DMS114 treated with DMSO at 0.1 percent for 48 hours (cell line): ENCODE measurements at regions not wholly inside any gene's neighbourhood (a gene's known extent, or its start where the extent isn't known, plus 50 kb on each side); places are given as distances from the start of the nearest gene placed in this dataset.

Source experiments
- DNase-seq: peaks from one replicate; lab custom pipeline; 2025; ENCODE audit not compliant: unreplicated experiment; lab: John Stamatoyannopoulos, UW

DNA sequence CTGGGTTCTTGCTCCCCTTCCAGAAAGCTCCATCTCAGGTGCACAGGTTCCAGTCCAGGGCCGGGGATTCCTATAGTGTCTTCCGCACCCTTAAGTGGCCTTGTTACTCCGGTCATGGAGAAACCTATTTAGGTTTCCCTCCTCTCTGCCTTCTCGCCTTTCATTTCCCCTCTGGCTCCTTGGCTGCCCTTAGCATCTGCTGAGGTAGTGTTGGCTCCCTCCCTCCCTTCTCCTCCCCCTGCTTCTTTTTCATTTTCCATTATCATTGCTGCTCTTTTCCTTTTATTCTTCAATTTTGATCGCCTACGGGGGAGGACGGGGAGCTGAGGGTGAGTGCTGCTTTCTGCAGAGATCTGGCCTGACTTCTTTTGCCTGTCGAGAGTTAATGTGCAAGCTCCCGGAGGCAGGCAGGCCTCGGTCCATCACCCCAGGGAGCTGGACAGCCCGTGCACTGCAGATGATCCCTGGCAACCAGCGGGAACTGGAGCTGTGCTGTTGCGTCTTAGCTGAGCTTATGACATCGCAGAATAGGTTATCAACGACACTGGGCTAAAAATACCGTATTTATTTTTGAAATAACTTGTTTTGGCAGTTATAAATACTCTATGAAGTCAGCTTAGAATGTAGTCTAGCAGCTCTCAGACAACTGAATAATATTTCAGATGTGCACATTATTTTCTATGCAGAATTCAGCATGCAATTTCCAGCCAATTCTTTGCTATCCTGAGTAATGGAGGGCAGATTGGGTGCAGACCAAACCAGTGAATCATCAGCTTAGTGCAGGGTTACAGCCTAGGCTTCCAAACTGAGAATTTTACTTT, 141.9 kb downstream of the SLC4A3 start:
- DNase-seq: no peak

- no peak for DNase-seq
These were observed 144.7 kb downstream of the SLC4A3 start for GRCh38 chr2:219772103-219772635.

GRCh38 chr2:219772697-219773096, 145.3 kb downstream of the SLC4A3 start:
- DNase-seq: no peak

DNA sequence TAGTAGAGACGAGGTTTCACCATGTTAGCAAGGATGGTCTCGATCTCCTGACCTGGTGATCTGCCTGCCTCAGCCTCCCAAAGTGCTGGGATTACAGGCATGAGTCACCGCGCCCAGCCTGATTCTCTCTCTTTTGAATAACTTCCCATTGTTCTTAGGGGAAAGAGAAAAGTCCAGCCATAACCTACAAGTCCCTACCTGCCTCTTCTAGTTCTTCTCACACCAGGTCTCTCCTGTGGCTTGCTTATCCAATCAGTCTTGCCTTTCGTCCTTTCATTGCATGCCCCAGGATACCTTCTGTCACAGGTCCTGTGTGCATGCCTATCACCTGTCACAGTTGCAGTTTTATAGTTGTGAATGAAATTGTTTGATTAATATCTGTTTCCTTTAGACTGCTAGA, 148.1 kb downstream of the SLC4A3 start:
- no peak for DNase-seq

DNA sequence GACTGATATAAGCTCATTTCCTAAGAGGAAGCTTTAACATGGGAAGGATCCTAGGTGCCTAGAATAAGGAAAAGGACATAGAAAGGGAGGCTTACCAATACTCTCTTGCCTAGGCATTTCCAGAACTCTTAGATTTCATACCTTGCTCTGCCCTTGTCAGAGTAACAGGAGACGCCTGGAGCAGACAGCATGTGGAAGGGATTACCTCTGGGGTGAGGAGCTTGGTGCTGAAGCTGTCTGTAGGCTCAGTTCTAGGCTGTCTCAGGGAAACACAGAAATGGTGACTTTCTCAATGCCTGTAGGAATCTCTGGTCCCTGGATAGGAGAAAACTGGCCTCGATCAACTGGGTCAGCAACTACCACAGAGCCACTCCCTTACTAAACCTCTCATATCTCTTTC, 150.0 kb downstream of the SLC4A3 start:
- no peak for DNase-seq

DNA sequence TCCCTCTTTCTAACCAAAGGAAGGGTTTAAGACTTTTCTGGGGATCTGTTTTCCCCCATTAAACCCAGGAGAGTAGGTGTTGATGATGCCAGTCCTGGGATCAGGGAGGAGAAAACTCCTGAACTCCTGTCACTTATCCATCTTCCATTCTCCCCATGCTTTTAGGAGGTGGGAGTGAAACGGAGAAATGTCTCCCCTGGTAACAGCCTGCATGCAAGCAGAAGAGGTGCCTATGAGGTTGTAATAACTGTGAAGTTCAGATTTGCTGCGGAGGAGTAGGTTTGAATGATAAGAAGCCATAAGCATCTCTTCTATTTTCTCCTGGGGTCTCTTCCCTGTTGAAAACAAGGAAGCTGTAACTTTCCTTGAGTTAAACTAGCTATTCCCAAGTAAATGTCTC, 150.8 kb downstream of the SLC4A3 start:
- no peak for DNase-seq

DNA sequence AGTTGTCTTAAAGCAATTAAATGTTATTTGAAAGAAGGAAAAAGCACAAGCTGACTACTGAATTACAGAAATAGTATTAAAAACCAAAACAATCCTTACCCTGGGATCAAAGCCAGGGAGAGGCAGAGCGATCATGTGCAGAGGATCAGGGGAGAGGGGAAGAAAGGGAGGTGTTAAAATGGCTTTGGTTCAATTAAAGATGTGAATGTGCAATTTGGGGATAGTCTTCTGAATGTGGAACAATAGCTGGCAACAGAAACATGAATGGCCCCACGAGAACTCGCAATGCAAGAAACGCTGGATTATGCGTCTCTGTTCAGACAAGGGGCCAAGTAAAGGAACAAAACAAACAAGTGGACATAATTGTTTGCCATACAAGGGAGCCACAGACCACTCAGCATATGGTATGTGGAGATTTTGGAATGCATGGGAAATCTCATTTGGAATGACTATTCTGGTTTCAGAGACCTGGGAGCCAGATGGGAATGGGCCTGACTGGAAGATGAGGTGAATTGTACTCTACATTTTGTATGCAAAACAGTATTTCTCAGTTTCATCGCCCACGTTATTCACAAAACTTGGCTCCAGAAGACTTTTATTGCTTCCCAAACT, 155.4 kb downstream of the SLC4A3 start:
- no peak for DNase-seq

DNA sequence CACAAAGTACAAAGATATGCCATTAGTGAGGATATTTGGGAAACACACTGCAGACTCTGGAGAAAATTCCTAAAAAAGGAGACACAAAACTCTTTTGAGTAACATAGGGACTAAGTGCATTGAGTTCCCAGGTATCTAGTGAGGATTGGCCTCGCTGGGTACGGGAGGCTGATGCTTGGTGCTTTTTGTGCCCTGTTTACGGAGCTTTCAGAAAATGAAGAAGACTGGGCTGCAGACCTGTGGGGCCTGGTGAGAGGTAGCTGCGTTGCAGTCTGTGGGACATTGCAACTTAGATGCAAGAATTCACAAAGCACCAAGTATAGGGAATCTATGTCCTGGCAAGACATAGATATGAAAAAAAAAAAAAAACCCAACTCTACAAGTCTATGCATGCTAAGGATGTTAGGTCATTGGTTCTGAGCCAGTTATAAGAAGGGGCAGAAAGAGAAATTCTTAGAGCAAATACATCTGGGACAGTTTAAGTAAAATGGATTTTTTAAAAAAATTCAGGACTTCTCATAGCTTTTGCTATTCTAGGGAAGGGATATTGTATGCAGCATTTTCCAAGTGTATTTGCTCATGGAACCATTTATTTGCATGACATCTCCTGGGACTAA, 156.0 kb downstream of the SLC4A3 start:
- no peak for DNase-seq

- DNase-seq: no peak
These were observed 156.7 kb downstream of the SLC4A3 start for GRCh38 chr2:219784178-219784577.

GRCh38 chr2:219789476-219789875, 162.0 kb downstream of the SLC4A3 start:
- no peak for DNase-seq

DNA sequence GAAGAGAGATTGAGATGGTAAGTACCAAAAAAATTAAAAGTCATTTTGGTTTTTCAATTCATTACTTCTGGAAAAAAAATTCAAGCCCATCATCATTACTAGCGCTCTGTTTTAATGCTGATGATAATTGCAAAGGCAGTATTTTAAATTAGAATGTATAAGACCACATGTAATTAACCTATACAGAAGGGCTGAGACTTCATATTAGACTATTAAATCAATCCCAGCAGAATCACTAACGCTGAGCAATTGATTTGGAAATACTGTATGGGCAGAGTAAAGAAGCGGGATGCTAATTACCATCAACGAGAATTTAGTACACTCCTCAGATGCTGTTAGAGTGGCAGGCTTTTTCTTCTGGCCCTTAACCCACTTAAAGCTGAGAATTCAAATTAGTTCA, 165.0 kb downstream of the SLC4A3 start:
- DNase-seq: no peak

DNA sequence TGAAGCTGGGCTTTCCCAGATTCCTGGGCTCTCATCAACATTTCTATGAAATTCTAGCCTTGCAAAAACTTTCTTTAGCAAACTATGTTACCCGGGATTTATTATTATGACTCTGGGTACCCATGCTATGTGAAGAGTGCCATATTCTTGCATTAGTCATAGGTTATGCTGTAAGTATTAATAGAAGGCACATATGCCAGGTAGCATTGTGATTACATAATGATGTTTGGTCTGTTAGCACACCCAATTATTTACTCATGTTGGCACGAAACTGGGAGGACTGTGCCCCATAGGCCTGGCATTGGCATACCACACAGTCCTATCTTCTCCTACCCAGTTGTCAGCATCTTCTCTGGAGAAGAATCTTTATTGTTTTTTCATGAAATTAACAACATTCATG, 171.0 kb downstream of the SLC4A3 start:
- DNase-seq: no peak

GRCh38 chr2:219803294-219803693, 175.9 kb downstream of the SLC4A3 start:
- no peak for DNase-seq

- no peak for DNase-seq
These were observed 183.5 kb downstream of the SLC4A3 start for GRCh38 chr2:219810895-219811294.

GRCh38 chr2:219812672-219813071, 185.2 kb downstream of the SLC4A3 start:
- no peak for DNase-seq

GRCh38 chr2:219820767-219821166, 193.3 kb downstream of the SLC4A3 start:
- no peak for DNase-seq

DNA sequence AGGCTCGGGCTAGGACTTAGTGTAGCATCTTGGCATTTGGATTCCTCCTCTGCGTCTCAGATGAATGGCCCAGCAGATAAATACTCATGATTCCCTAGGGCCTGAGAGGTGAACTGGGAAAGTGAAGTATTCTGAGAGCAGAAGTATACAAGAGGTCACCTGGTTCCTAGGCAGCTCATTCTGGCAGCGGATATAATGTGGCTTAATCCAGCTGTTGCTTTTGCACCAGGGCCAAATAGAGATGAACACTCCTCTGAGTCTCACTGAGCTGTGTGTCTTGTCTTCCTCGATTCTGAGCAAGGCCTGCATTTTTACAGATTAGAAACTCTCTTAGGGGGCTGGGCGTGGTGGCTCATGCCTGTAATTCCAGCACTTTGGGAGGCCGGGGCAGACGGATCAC, 196.1 kb downstream of the SLC4A3 start:
- DNase-seq: no peak

DNA sequence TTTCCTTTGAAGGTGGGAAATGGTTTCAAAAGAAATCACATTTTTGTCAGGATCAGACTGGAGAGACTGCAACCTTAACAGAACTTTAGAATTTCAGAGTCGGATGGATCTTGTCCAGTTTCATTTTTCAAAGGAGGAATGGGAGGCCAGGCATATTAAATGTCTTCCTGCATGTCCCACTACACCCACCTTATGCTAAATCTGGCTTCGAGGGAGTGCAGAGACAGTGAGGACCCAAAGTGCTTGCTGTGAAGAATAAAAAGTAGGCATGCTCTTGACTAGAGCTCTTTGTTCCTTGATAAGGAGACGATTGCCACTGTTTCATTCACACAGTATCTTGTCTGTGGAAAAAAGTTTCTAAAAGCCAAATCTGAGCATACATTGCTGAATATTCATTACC, 197.6 kb downstream of the SLC4A3 start:
- no peak for DNase-seq

DNA sequence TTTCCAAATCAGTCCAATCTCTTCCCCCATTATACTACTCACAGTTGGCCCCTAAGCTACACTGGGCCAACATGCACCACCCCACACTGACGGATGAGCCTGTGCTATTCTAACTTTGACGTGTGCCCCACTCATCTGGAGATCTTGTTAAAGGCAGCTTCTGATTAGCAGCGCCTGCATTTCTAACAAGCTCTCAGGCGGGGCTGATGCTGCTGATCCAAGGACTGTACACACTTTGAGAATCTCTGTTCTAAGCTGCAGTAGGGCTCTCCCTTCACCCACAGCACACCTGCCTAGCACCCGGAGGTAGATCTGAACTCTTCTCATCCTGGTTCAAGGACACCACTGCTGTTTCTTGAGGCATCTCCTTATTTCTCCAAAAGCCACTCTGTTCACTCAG, 200.7 kb downstream of the SLC4A3 start:
- DNase-seq: no peak

DNA sequence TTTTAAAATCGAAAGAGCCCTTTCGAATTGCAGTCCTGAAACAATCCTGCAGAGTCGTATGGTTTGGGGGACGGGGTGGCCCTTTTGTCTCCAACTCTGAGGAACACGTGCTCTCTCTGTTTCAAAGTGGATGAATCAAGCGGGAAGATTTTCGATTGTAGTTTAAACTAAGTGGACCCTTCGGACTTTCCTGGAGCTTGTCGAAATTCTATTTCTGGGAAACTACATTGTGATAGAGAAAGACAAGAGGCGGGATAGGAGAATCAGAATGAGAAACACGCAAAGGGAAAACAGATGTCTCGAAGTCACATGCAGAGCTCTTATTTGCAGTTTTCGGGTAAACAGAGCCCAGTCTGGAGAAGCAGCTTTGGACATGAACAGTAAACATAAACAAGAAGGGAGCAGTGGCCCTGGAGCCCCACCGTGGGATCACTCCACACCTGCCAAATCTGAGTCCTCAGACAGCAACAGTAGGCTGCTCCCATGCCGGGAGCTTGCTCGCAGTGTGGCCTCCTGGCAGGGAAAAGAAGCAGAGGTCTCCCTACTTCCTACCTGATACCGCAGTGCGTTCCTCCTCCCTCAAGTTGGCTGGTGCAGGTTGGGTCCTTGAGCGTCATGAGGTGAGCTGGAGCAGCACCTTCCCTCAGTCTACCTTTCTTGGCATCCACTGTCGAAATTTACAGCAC, 202.4 kb downstream of the SLC4A3 start:
- no peak for DNase-seq

DNA sequence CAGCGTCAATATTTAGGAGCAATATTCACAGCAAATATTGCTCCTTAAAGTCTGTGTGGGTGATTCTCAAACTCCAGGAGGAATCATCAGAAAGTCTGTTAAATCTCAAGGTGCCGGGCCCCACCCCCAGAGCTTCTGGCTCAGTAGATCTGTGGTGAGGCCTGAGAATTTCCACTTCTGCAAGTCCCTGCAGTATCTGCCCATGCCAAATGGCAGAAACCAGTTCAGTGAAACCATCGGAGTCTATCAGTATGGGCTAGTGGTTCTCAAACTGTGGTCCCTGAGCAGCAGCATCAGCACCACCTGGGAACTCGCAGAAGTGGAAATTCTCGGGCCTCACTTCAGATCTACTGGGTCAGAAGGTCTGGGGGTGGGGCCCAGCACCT, 202.9 kb downstream of the SLC4A3 start:
- no peak for DNase-seq

GRCh38 chr2:219831957-219832356, 204.5 kb downstream of the SLC4A3 start:
- DNase-seq: no peak
